K562 (cell line): ENCODE measurements at regions not wholly inside any gene's neighbourhood (a gene's known extent, or its start where the extent isn't known, plus 50 kb on each side); places are given as distances from the start of the nearest gene placed in this dataset.

Experiments
- ATAC-seq: fragments of 200-7000 bp; cut with Tn5 transposase; 3 replicates; pipeline ENCODE4 v1.9.1; 2020; ENCODE audit warnings: moderate library complexity
- BruUV-seq: library from RNA; stranded (reverse); fragments of 400-500 nt; replicated peaks from 2 replicates; lab custom pipeline; 2021; lab: Mats Ljungman, UMichigan
- CTCF ChIA-PET: fragments of 300-600 bp; formaldehyde crosslinking; extraction: SDS; loops from one replicate; lab custom pipeline; 2021; ENCODE audit warnings: low intra/inter-chr PET ratio; lab: Yijun Ruan, JAX
- POLR2A ChIA-PET: fragments of 300-600, 350-650 bp; sonication (Branson Sonifier 250); formaldehyde crosslinking; extraction: SDS; loops from one replicate; lab custom pipeline; 2021; ENCODE audit warnings: antibody characterized with exemption, inconsistent platforms; lab: Yijun Ruan, JAX
- DNase-seq, 4 experiments: peaks; one replicate each; pipeline versions ENCODE4 v3.0.0 to v3.0.0-alpha.2; 2011 to 2018; ENCODE audit warnings: low spot score in 3 of 4, mixed read lengths in 3 of 4; ENCODE audit errors: extremely low read depth in 1 of 4
- FAIRE-seq: peaks from 2 replicates; lab custom pipeline; 2011; peaks lifted over from hg19 to GRCh38; lab: Jason Lieb, UNC
- H2AFZ ChIP-seq: 2 replicates; pipeline ENCODE4 v1.6.0; 2011; ENCODE audit warnings: low read depth, low read length, control low read depth, inconsistent platforms
- H3K27ac ChIP-seq: fragments of 200-600 bp; 3 replicates; pipeline ENCODE4 v1.8.0; 2011; ENCODE audit warnings: low read depth, mild to moderate bottlenecking, control low read depth, inconsistent platforms, low read length, moderate library complexity, mixed read lengths; ENCODE audit errors: extremely low read depth
- H3K27me3 ChIP-seq, 2 experiments: fragments of 300-600 bp in 1 of 2; 2 replicates in 1 of 2; 3 replicates in 1 of 2; pipeline versions ENCODE4 v1.6.0 to v1.8.0; 2011; ENCODE audit warnings: inconsistent platforms in 2 of 2, low read length in 2 of 2, mild to moderate bottlenecking in 1 of 2, mixed read lengths in 1 of 2, moderate library complexity in 1 of 2; ENCODE audit not compliant: control insufficient read depth in 2 of 2, insufficient read depth in 2 of 2
- H3K36me3 ChIP-seq: fragments of 300-600 bp; 3 replicates; pipeline ENCODE4 v1.8.0; 2011; ENCODE audit warnings: mild to moderate bottlenecking, low read length, inconsistent platforms; ENCODE audit not compliant: control insufficient read depth, insufficient read depth
- H3K4me1 ChIP-seq, 2 experiments: fragments of 200-600 bp in 1 of 2; replicated peaks in 1 of 2; 2 replicates in 1 of 2; 3 replicates in 1 of 2; pipeline versions ENCODE4 v1.5.1 to v1.8.0; 2011; ENCODE audit warnings: inconsistent platforms in 2 of 2, low read length in 2 of 2, mild to moderate bottlenecking in 1 of 2, mixed read lengths in 1 of 2, moderate library complexity in 1 of 2; ENCODE audit not compliant: control insufficient read depth in 2 of 2, insufficient read depth in 2 of 2
- H3K4me2 ChIP-seq: 2 replicates; pipeline ENCODE4 v1.6.1; 2011; ENCODE audit warnings: low read length, control low read depth, inconsistent platforms, mixed read lengths; ENCODE audit not compliant: insufficient read depth
- H3K4me3 ChIP-seq: fragments of 200-600 bp; sonication (generic), shearing (Covaris generic); 2 replicates; pipeline ENCODE4 v1.5.1; 2016; ENCODE audit warnings: control low read depth, inconsistent platforms
- H3K79me2 ChIP-seq: fragments of 200-600 bp; 3 replicates; pipeline ENCODE4 v1.8.0; 2011; ENCODE audit warnings: low read length, inconsistent platforms; ENCODE audit not compliant: control insufficient read depth, insufficient read depth
- H3K9ac ChIP-seq, 2 experiments: 2 replicates each; pipeline versions ENCODE4 v1.6.0 to v1.6.1; 2011; ENCODE audit warnings: low read depth in 2 of 2, low read length in 2 of 2, control low read depth in 1 of 2, inconsistent platforms in 1 of 2, mild to moderate bottlenecking in 1 of 2, mixed read lengths in 1 of 2; ENCODE audit not compliant: insufficient read depth in 1 of 2
- H3K9me1 ChIP-seq: one replicate; pipeline ENCODE4 v1.6.0; 2011; ENCODE audit warnings: inconsistent platforms, mild to moderate bottlenecking, low read length, moderate library complexity; ENCODE audit not compliant: control insufficient read depth, insufficient read depth
- H3K9me3 ChIP-seq: replicated peaks from 2 replicates; pipeline ENCODE4 v1.5.1; 2011; ENCODE audit warnings: low read depth, low read length, inconsistent platforms; ENCODE audit not compliant: control insufficient read depth, insufficient read depth
- H4K20me1 ChIP-seq: replicated peaks from 2 replicates; pipeline ENCODE4 v1.6.1; 2011; ENCODE audit warnings: low read length, inconsistent platforms, mixed read lengths; ENCODE audit not compliant: control insufficient read depth, insufficient read depth
- ARID3A ChIP-seq: IDR thresholded peaks from 2 replicates; pipeline ENCODE4 v1.6.1; 2012; ENCODE audit warnings: low read depth, low read length, improper control_type of control experiment, borderline replicate concordance
- CBX3 ChIP-seq, 2 experiments: IDR thresholded peaks; 1 replicate in 1 of 2; 2 replicates in 1 of 2; pipeline ENCODE4 v1.6.1; 2012; ENCODE audit warnings: inconsistent platforms in 2 of 2, low read length in 2 of 2, borderline replicate concordance in 1 of 2, control low read depth in 1 of 2
- E2F1 ChIP-seq: sonication (generic); formaldehyde crosslinking; IDR thresholded peaks from 2 replicates; pipeline ENCODE4 v1.8.1; 2023; ENCODE audit warnings: mild to moderate bottlenecking, missing genetic modification reagents, moderate library complexity
- NONO ChIP-seq, 2 experiments: fragments of 200-400 bp in 1 of 2; fragments of 450-650 bp in 1 of 2; formaldehyde crosslinking in 1 of 2; IDR thresholded peaks; 2 replicates each; pipeline ENCODE4 v1.6.1; 2017; ENCODE audit warnings: low read depth in 2 of 2, mild to moderate bottlenecking in 2 of 2, moderate library complexity in 2 of 2, low read length in 1 of 2
- SNIP1 ChIP-seq: fragments of 450-650 bp; IDR thresholded peaks from 2 replicates; pipeline ENCODE4 v1.7.1; 2017; ENCODE audit warnings: low read depth, mild to moderate bottlenecking
- WGBS: fragments of 100-300 bp; shearing (Covaris generic); methylation state at CpG from one replicate; pipeline ENCODE4 v1.1.6; 2016; ENCODE audit warnings: low coverage, mixed read lengths; ENCODE audit not compliant: insufficient coverage; ENCODE audit errors: missing lambda C conversion rate; 5-methylcytosine and 5-hydroxymethylcytosine counted together
- in situ Hi-C: fragments of 300-500 bp; cut with MboI; formaldehyde crosslinking; loops from 4 replicates; pipeline ENCODE4 v1.15.0; 2018; ENCODE audit warnings: inconsistent platforms, mixed read lengths
- intact Hi-C: fragments of 100-400 bp; cut with micrococcal nuclease; formaldehyde crosslinking; loops from 2 replicates; pipeline ENCODE4 v1.14.2; 2022

GRCh38 chr9:89792189-89793123 is 187.6 kb downstream of the GADD45G start:
- TF ChIP-seq CBX3 (IDR thresholded peaks at IDR 0.05; ENCODE audit: borderline replicate concordance in 1 of 2, low read length in 2 of 2) (no peak), E2F1 (CRISPR knock-in tag) (no peak), ARID3A (no peak), NONO (IDR thresholded peaks at IDR 0.05; ENCODE audit: low read depth in 2 of 2, low read length in 1 of 2) (no peak), SNIP1 (no peak)
- no peaks in the 10 kb centered on the region for H3K79me2 ChIP-seq
- no peak overlapping the region for H3K4me3 ChIP-seq
- DNase-seq (no peak), FAIRE-seq (no peak), ATAC-seq (no peak)
- H2AFZ ChIP-seq, result no peak overlapping the region
- H3K4me2 ChIP-seq, result no peak overlapping the region
- 0 out of 5 replicates have a peak, but pooled peaks cover 0 to 4% of the 10 kb centered on the region in 2 experiments for H3K27me3 ChIP-seq
- in situ Hi-C loops (no loop called here), intact Hi-C loops (no loop called here)
- H3K9me3 ChIP-seq, result no peaks in the 10 kb centered on the region
- H3K4me1 ChIP-seq, result no peaks in the 10 kb centered on the region
- ChIA-PET CTCF (no interaction called here), POLR2A (no interaction called here)
- 2% methylated on average over 11 of the region's 12 CpGs for WGBS
- no peaks in the 10 kb centered on the region for H3K9me1 ChIP-seq
- no peaks in the 10 kb centered on the region for H4K20me1 ChIP-seq
- H3K27ac ChIP-seq, result no peak overlapping the region
- no peaks in the 10 kb centered on the region for H3K36me3 ChIP-seq
- H3K9ac ChIP-seq, result no peak overlapping the region
- BruUV-seq, result no TSS peak
